Pons (tissue), 1 donor: ENCODE measurements at regions not wholly inside any gene's neighbourhood (a gene's known extent, or its start where the extent isn't known, plus 50 kb on each side); places are given as distances from the start of the nearest gene placed in this dataset.
"Not testable (repeated sequence)": the region's sequence is repeated elsewhere in the genome, so short reads cannot be mapped to it uniquely, and the experiment has no call there.

Experiments
- DNase-seq: peaks from one replicate; pipeline ENCODE4 v3.0.0-alpha.2; 2016; ENCODE audit warnings: low spot score

GRCh38 chrY:12359867-12360266, 341.2 kb upstream of the USP9Y start:
- DNase-seq, result no peak

- DNase-seq, result no peak
Measured at GRCh38 chrY:12360496-12360895, 340.5 kb upstream of the USP9Y start.

GRCh38 chrY:12365311-12365910, 335.6 kb upstream of the USP9Y start:
- no peak for DNase-seq

GRCh38 chrY:12374588-12374987, 326.4 kb upstream of the USP9Y start:
- not testable (repeated sequence) for DNase-seq

GRCh38 chrY:12391655-12392559, 309.1 kb upstream of the USP9Y start:
- not testable (repeated sequence) for DNase-seq

GRCh38 chrY:12393190-12393589, 307.8 kb upstream of the USP9Y start:
- no peak for DNase-seq

GRCh38 chrY:12395381-12396120, 305.5 kb upstream of the USP9Y start:
- DNase-seq, result not testable (repeated sequence)

GRCh38 chrY:12403916-12404315, 297.1 kb upstream of the USP9Y start:
- DNase-seq, result no peak

- DNase-seq, result no peak
Measured at GRCh38 chrY:12408236-12408635, 292.8 kb upstream of the USP9Y start.

- no peak for DNase-seq
Measured at GRCh38 chrY:12410696-12411095, 290.3 kb upstream of the USP9Y start.

- DNase-seq, result no peak
Measured at GRCh38 chrY:12421072-12421787, 279.8 kb upstream of the USP9Y start.

GRCh38 chrY:12421788-12422124, 279.3 kb upstream of the USP9Y start:
- no peak for DNase-seq

GRCh38 chrY:12422536-12422935, 278.5 kb upstream of the USP9Y start:
- DNase-seq, result no peak

GRCh38 chrY:12423416-12424252, 277.4 kb upstream of the USP9Y start:
- DNase-seq, result no peak

- DNase-seq, result no peak
Measured at GRCh38 chrY:12425506-12425905, 275.5 kb upstream of the USP9Y start.

GRCh38 chrY:12427361-12427760, 273.7 kb upstream of the USP9Y start:
- no peak for DNase-seq

GRCh38 chrY:12431546-12431945, 269.5 kb upstream of the USP9Y start:
- no peak for DNase-seq

- DNase-seq, result not testable (repeated sequence)
Measured at GRCh38 chrY:12438823-12439222, 262.2 kb upstream of the USP9Y start.

GRCh38 chrY:12444200-12444599, 256.8 kb upstream of the USP9Y start:
- DNase-seq, result no peak

- not testable (repeated sequence) for DNase-seq
Measured at GRCh38 chrY:12446486-12447265, 254.4 kb upstream of the USP9Y start.
